T47D (cell line): ENCODE measurements at regions not wholly inside any gene's neighbourhood (a gene's known extent, or its start where the extent isn't known, plus 50 kb on each side); places are given as distances from the start of the nearest gene placed in this dataset.

Source experiments
- DNase-seq, 2 experiments: peaks; one replicate each; pipeline versions ENCODE4 v3.0.0 to v3.0.0-alpha.2; 2011 to 2012; ENCODE audit warnings: low read depth in 1 of 2, low spot score in 1 of 2
- JUND ChIP-seq: IDR thresholded peaks from 2 replicates; pipeline ENCODE4 v1.6.1; 2012; ENCODE audit warnings: low read depth
- in situ Hi-C: cut with HindIII; loops from 2 replicates; pipeline ENCODE4 v1.10.0; 2016; ENCODE audit warnings: low sequenced_read_pairs, low pct_unique_long_range_greater_than_20kb

DNA sequence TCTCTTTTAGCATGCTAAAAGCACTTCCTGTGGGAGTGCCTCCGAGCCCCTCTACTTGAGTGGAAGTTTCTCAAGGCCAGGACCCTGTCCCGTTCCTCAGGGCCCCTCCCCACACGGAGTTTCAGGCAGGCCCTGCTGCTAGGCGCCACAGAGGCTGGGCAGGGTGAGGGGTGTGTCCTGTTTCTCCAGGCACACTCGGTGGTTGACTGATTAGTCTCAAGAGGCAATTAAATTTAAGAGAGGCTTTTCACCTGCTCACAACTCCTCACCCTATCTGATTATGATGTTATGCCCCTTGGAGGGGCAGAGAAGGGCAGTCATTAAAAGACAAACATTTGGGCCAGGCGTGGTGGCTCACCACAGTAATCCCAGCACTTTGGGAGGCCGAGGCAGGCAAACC is 160.8 kb upstream of the HAAO start:
- in situ Hi-C loops, result no loop called here
- no peak for TF ChIP-seq JUND
- DNase-seq, result no peak

DNA sequence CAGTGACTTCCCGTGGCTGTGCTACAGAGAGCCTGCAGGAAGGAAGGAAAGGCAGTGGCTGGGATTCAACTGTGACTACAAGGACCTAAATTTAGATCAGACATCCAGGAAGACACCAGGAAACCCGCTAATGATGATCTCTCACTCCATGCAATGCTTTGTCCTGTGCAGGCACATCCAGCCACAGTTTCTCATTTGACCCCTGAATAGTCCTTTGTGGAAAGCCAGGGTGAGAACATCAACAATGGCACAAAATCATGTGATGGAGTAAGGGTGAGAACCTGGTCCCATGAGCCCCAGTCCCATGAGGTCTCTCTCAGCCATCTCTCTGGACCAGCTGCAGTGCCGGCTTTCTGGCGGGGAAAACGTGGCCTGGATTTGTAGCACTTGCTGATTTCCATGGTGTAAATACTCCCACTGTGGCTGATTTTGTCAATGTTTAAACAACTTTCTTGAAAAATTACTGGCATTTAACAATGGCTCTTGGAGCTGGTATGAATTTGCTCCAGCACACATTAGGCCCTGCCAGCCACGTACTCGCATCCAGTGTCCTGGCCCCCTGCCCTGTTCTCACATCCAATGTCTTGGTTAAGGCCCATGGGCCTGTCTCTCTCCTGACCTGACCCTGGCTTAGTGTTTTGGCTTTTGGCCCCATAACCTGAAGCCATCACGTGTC is 159.0 kb upstream of the HAAO start:
- in situ Hi-C loops, result no loop called here

DNA sequence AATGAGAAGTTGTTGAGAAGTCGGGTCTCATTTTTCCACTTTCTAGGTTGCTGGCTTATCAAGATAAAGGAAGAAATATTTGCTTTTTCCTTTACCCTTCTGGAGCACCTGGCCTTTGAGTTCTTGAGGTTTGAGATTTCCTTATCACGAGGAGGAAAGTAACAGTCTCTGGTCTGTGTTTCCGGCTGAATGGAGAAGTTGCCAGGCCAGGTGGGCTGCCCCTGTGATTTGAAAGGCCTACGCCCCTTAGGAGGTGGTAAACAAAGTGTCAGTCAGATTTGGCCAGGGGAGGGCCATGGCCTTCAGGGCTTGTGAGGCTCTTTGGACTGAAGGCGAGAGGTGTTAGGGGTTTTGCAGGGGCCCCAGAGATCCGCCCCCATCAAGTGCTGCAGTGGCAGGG is 156.7 kb upstream of the HAAO start:
- DNase-seq, result no peak
- no peak for TF ChIP-seq JUND
- in situ Hi-C loops, result no loop called here

More for the DNA sequence above, 159.0 kb upstream of the HAAO start:
- DNase-seq, result no peak
- no peak for TF ChIP-seq JUND

DNA sequence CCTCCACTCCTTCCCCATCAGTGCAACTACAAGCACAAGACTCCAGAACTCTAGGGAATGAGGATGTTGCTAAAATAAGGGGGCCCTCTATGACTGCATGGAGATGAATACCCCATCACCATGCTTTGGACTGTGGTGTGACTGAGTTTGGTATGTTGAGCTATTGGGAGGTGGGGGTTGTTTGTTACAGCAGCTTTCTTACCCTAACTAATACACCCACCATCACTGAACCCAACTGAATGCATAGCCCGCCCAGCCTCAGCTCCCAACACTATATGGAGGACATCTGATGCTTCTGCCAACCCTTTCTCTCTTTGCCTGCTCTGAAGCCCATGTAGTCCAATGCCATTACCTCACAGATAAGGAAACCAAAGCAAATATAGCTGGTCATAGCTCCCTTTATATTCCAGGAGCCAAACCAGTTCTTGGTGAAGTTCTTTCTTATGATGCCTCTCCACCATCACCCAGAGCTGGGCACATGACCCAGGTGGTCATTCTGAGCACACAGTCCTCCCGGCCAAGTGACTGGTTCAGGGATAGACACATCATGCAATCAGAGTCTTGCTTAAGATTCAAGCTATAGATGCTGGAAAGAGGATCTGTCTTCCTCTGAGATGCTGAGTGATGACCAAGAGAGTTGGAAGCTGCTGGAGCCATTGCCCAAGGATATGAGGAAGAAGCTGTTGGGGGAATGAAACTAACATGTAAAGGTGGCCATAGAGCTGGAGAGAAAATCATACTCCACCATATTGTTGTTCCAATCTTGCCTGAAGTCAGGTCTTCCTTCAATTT is 155.6 kb upstream of the HAAO start:
- no peak for TF ChIP-seq JUND
- in situ Hi-C loops, result no loop called here
- no peak for DNase-seq

GRCh38 chr2:42944779-42945415 is 152.5 kb upstream of the HAAO start:
- peak; percentile 23 to 38 for DNase-seq
- TF ChIP-seq JUND, result no peak
- in situ Hi-C loops, result no loop called here

GRCh38 chr2:42942990-42943493 is 150.7 kb upstream of the HAAO start:
- in situ Hi-C loops, result no loop called here
- no peak for DNase-seq
- TF ChIP-seq JUND, result no peak

DNA sequence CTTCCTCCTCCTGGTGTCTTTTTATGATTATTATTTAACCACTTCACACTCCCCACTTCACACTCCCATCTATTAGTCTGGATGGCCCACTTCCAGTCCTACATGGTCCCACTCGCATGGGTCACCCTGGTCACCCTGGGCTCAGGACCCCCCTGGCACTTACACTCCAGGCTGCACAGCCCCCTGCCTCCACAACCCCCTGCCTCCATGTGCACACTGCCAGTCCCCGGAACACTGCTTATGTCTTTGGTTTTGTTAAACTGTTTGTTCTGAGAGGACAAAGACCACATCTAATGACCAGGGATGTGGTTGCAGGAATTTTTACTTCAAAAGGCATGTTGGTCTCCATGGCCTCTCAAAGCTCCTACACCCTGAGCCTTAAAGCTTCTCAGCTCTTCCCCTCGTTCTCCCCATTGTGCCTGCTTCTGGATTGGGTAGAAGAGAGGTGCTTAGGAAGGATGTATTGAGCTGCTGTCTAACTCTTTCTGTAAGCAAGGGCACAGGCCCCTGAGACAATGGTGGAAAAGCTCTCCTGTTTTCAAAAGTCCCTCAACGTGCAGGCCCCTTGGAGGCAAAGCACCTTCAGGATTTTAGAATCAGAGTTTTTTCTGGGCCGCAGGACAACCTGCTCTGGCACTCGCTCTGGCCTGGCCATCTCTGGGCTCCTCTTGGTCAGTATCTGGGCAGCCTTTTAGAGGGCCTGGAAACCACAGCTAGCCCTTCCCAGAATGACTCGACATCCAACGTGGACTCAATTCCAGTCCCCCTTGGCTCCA is 150.0 kb upstream of the HAAO start:
- TF ChIP-seq JUND, result no peak
- no peak for DNase-seq
- in situ Hi-C loops, result no loop called here

- in situ Hi-C loops, result no loop called here
- TF ChIP-seq JUND, result no peak
- no peak for DNase-seq
These were observed 149.3 kb upstream of the HAAO start for GRCh38 chr2:42941633-42942176.

DNA sequence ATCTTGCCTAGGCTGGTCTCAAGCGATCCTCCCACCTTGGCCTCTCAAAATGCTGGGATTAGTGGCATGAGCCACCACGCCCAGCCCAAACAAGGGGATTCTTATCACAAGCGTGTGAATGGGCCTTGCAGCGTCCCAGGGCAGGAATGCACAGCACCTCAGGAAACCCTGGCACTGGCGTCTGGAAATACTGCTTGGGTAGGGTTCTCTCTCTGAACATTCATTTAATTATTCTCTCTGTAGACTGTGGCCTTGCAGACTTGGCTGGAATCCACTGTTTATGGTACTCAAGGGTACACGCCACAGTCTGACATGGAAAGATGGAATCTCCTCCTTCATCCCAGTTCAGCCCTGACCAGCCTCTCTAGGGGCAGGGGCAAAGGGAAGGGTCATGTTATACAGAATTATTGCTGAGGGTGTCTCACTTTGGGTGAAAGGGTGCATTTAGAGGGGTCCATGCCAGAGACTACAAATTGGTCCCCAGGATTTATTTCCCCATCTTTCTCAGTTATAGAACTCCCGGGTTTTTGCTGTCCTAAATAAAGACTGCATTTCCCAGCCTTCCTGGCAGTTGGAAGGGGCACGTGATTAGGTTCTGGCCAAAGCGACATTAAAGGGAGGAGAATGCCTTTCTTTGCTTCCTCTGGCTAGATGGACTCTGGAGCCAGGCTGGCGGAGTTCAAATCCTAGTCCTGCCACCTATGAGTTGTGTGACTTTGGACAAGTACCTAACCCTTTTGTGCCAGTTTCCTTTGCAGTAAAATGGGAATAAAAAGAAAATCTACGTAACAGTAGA is 147.2 kb upstream of the HAAO start:
- TF ChIP-seq JUND, result no peak
- DNase-seq, result no peak
- in situ Hi-C loops, result no loop called here

DNA sequence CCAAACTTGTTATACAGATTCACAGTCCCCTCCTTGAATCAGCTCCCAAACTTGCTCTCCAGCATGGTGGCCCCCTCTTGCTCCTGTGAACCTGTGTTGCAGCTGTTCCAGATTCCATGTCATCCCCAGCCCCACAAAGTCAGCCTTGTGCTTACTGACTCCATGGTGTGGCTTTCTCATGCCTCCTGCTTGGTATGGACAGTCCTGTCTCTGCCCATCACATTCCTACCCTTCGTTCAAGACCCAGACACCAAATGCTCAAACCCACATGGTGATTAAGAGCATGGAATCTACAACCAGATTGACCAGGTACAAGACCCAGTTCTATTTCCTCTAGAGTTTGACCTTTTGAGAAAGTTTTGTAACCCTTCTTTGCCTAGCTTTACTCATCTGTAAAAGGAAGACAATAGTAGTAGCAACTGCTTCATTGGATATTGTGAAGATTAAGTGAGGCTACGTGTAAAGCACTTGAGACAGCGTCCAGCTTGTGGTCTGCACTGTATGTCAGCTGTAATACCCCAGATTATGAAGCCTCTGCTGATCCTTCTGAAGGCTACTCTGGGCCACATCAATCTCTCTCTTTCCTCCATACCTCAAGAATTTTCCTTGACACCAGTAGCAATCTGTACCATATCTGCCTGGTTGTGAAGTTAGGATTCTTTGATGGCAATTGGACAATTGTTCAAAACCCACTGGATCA is 146.4 kb upstream of the HAAO start:
- in situ Hi-C loops, result no loop called here

More for the DNA sequence above, 146.4 kb upstream of the HAAO start:
- DNase-seq, result no peak
- no peak for TF ChIP-seq JUND
